NB4 (cell line): ENCODE measurements at regions not wholly inside any gene's neighbourhood (a gene's known extent, or its start where the extent isn't known, plus 50 kb on each side); places are given as distances from the start of the nearest gene placed in this dataset.

ENCODE experiments used
- DNase-seq: peaks from one replicate; pipeline ENCODE4 v3.0.0; 2010; ENCODE audit warnings: low read depth
- H3K4me3 ChIP-seq: one replicate; pipeline ENCODE4 v1.5.1; 2011; ENCODE audit warnings: mild to moderate bottlenecking, low read depth, low read length, moderate library complexity
- CTCF ChIP-seq: IDR thresholded peaks from one replicate; pipeline ENCODE4 v1.5.1; 2012; ENCODE audit warnings: low read depth, low read length
- MAX ChIP-seq: IDR thresholded peaks from 2 replicates; pipeline ENCODE4 v1.6.1; 2011; ENCODE audit warnings: low read depth, low read length
- MYC ChIP-seq: IDR thresholded peaks from 2 replicates; pipeline ENCODE4 v1.6.1; 2011; ENCODE audit warnings: low read depth, low read length
- POLR2A ChIP-seq: IDR thresholded peaks from 2 replicates; pipeline ENCODE4 v1.6.1; 2011; ENCODE audit warnings: mild to moderate bottlenecking; ENCODE audit not compliant: insufficient read length; ENCODE audit errors: extremely low read depth

- TF ChIP-seq CTCF = no peak
- TF ChIP-seq MAX = no peak
- no peak for TF ChIP-seq MYC
- no peak for TF ChIP-seq POLR2A
- no peak for DNase-seq
Observed at GRCh38 chr2:120482334-120482733, 136.4 kb downstream of the INHBB start.

GRCh38 chr2:120483355-120483754 is 137.4 kb downstream of the INHBB start:
- no peak for DNase-seq
- no peak overlapping the region for H3K4me3 ChIP-seq
- TF ChIP-seq MYC = no peak
- TF ChIP-seq MAX = no peak
- TF ChIP-seq CTCF = no peak
- no peak for TF ChIP-seq POLR2A

More at GRCh38 chr2:120482334-120482733, 136.4 kb downstream of the INHBB start:
- H3K4me3 ChIP-seq = no peak overlapping the region

- DNase-seq = no peak
- no peak for TF ChIP-seq MAX
- no peak for TF ChIP-seq POLR2A
- TF ChIP-seq CTCF = no peak
- TF ChIP-seq MYC = no peak
- no peak overlapping the region for H3K4me3 ChIP-seq
Observed at GRCh38 chr2:120485096-120485495, 139.2 kb downstream of the INHBB start.

- TF ChIP-seq POLR2A (no peak), MYC (no peak), CTCF (no peak), MAX (no peak)
- no peak for DNase-seq
- no peak overlapping the region for H3K4me3 ChIP-seq
Observed at GRCh38 chr2:120486441-120486840, 140.5 kb downstream of the INHBB start.

GRCh38 chr2:120486946-120487345 is 141.0 kb downstream of the INHBB start:
- no peak for DNase-seq
- TF ChIP-seq CTCF (no peak), MYC (no peak), POLR2A (no peak), MAX (no peak)

GRCh38 chr2:120488531-120488930 is 142.6 kb downstream of the INHBB start:
- no peak overlapping the region for H3K4me3 ChIP-seq
- no peak for DNase-seq
- TF ChIP-seq CTCF (no peak), MAX (no peak), MYC (no peak), POLR2A (no peak)

More at GRCh38 chr2:120486946-120487345, 141.0 kb downstream of the INHBB start:
- no peak overlapping the region for H3K4me3 ChIP-seq
